GM10266 (cell line): ENCODE measurements at regions not wholly inside any gene's neighbourhood (a gene's known extent, or its start where the extent isn't known, plus 50 kb on each side); places are given as distances from the start of the nearest gene placed in this dataset.

Experiments used
- DNase-seq: peaks from one replicate; pipeline ENCODE4 v3.0.0; 2012; ENCODE audit errors: extremely low spot score
- TF ChIP-seq, protein P1 (sequence below): IDR thresholded peaks from 2 replicates; pipeline ENCODE4 v1.5.1; 2012; ENCODE audit warnings: mild to moderate bottlenecking, low read depth; ENCODE audit not compliant: control insufficient read depth, insufficient read depth; ENCODE audit errors: missing control alignments

DNA sequence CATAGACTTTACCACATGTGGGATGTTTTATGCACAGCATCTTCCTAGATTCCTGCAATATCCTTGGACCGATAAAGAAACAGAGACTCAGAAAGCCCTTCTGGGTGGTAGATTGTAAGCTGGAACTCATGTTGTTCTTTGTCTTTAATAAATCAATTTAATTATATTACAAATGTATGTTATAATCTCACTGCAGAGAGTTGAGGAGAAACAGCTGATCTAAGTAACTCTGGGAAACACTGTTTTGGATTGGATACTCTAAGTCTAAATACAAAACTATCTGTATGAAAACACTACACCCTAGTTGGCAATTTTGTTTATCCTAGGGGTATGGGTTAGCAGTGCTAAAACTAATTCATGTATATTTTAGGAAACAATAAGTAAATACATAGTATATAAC lies 1015.2 kb downstream of the XPNPEP1 start:
- TF ChIP-seq, protein P1, sequence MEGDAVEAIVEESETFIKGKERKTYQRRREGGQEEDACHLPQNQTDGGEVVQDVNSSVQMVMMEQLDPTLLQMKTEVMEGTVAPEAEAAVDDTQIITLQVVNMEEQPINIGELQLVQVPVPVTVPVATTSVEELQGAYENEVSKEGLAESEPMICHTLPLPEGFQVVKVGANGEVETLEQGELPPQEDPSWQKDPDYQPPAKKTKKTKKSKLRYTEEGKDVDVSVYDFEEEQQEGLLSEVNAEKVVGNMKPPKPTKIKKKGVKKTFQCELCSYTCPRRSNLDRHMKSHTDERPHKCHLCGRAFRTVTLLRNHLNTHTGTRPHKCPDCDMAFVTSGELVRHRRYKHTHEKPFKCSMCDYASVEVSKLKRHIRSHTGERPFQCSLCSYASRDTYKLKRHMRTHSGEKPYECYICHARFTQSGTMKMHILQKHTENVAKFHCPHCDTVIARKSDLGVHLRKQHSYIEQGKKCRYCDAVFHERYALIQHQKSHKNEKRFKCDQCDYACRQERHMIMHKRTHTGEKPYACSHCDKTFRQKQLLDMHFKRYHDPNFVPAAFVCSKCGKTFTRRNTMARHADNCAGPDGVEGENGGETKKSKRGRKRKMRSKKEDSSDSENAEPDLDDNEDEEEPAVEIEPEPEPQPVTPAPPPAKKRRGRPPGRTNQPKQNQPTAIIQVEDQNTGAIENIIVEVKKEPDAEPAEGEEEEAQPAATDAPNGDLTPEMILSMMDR: no peak
- DNase-seq: no peak

DNA sequence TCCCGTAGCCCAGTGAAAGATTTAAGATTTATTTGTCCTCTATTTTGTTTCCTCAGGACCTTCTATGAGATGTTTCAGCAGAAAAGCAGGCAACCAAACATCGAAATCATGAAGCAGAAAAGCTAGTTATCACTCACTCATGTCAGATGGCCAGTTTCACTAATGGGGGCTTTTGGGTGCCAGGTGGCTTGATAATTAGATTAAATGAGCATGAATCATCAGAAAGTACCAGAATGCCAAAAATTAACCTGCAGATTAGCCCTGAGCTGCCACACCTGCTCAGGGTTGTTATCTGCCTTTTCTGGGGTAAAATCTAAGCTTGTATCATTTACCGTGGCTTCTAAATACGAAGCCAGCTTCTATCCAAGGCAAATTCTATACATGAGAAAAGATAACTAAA lies 1017.5 kb downstream of the XPNPEP1 start:
- DNase-seq: no peak
- TF ChIP-seq, protein P1: no peak

DNA sequence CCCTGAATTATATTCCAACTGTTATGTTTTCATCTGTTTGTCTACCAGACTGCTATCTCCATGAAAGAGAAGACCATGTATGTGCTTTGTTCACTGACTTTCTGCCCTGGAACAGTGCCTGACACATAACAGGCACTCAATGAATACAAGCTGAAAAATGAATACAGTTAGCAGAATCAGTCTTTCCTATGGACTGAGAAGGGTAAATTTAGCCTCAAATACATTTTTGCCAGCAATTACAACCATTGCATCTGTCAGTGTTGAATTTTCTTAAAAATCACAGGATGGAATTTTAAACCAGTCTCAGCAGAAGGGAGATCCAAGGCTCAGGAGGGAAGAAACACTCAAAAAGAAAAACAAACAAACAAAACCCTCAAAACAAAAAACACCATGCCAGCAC lies 1018.1 kb downstream of the XPNPEP1 start:
- TF ChIP-seq, protein P1: no peak
- no peak for DNase-seq

DNA sequence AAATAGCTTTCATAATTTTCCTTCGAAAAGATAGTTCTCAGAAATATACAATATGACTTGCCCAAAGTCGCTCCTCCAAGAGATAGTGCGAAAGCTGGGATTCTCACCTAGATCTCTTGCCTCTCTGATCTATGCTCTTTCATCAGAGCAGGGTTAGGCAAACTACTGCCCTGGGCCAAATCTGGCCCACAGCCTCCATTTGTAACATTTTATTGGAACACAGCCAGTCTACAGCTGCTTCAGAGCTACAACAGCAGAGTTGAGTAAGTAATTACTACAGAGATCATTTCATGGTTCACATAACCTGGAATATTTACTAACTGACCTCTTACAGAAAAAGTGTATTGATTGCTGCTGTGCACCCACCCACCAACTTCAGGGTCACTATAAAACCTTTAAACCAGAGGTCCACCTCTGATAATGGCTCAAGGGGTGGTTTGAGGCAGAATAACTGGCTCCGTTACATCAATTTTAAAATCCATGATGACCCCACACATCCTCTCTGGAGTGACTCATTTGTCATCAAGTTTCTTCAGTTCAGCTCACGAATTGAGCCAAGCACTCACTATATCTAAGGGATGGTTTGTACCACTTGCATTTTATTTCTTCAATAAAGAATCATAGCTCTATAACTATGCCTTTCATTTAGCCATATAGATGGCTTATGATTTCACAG lies 1019.0 kb downstream of the XPNPEP1 start:
- TF ChIP-seq, protein P1: no peak
- DNase-seq: no peak

DNA sequence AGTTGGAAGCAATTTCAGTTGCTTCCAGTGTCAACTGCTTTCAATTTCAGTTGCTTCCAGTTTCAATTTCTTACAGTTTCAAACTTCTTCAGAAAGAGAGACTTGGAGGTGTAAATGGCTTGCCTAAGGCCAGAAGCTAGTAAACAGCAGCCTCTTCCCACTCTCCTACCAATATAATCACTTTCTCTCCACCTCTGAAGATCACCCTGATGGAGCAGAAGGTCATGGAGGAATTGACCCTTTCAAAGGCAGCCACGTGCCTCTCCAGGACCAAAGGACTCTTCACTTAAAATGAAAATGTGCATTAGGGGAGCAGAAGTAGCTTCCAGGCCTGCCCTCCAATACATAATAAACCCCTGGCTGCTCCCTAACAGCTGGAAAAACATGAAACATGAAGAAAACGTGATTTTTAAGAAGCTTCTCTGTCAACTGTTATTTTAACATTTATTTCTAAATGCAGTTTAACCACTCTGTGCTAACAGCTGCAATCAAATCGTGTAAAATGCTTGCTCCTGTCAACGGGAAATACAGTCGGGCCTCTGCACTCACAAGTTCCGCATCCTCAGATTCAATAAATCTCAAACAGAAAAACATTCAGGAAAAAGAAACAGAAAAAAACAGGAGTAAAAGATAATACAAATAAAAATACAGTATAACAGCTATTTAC lies 1020.6 kb downstream of the XPNPEP1 start:
- DNase-seq: no peak
- TF ChIP-seq, protein P1: no peak

DNA sequence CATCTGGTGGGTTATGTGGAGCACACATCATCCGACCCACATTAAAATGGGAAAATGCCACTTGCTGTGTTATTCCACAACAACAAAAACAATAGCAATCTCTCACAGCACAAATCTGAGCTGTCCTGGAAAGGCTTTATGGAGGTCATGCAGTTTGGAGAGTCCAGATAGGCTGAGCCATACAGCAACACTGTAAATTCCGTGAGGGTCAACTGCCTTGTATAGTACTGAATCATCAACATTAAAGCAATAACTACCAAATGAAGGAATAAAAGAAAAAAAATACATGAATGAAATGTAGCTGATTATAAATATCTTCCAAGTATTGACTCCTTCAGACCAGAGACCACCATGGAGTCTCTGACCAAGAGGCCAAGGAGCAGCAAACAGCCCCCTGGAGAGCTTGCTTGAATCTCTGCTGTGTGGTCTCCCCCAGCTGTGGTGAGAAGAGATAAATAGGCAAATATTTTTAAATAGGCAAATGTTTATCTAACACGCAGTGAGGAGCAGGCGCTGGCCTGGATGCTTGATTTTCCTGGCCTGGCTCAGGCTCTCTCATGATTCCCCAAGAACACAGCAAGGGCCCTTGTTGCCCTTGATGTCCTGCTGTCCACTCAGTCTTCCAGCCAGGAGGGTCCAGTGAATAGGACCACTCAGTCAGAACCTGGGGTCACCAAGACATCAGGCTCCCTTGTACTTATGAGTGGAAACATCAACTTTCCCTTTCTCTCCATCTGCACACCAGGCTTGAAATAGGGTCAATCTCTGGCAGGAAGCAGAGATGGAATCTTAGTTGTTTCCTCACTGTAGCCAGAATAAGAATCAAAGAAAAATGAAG lies 1021.3 kb downstream of the XPNPEP1 start:
- TF ChIP-seq, protein P1: no peak
- DNase-seq: no peak
